ENCODE measurements at regions not wholly inside any gene's neighbourhood (a gene's known extent, or its start where the extent isn't known, plus 50 kb on each side); places are given as distances from the start of the nearest gene placed in this dataset.

- 84 to 86% methylated on average over 2 of the region's 2 CpGs for WGBS, 2 donors
- H3K4me3 ChIP-seq, result no peak overlapping the region
Observed at GRCh38 chr13:73681779-73682178, 452.4 kb downstream of the KLF12 start.

GRCh38 chr13:73681015-73681414 is 453.2 kb downstream of the KLF12 start:
- 59 to 63% methylated on average over 3 of the region's 3 CpGs for WGBS, 2 donors
- Histone ChIP-seq H3K9me3 (no peaks in the 10 kb centered on the region), H3K27ac (no peak overlapping the region), H3K4me3 (no peak overlapping the region), H3K4me1 (peaks cover 0 to 12% (median 0%) of the 10 kb centered on the region in 4 donors), H3K27me3 (no peaks in the 10 kb centered on the region), H3K36me3 (no peaks in the 10 kb centered on the region)
- no peak for TF ChIP-seq CTCF (IDR thresholded peaks at IDR 0.05)
- no peak for TF ChIP-seq EP300 (IDR thresholded peaks at IDR 0.05)
- TF ChIP-seq POLR2A (IDR thresholded peaks at IDR 0.05), result no peak
- no peak for DNase-seq (ENCODE audit: low spot score in 2 of 2)

More at GRCh38 chr13:73681779-73682178, 452.4 kb downstream of the KLF12 start:
- TF ChIP-seq POLR2A (IDR thresholded peaks at IDR 0.05) (no peak), EP300 (IDR thresholded peaks at IDR 0.05) (no peak), CTCF (IDR thresholded peaks at IDR 0.05) (no peak)
- Histone ChIP-seq H3K27me3 (no peaks in the 10 kb centered on the region), H3K4me1 (peaks cover 0 to 12% (median 0%) of the 10 kb centered on the region in 4 donors), H3K27ac (no peak overlapping the region), H3K36me3 (no peaks in the 10 kb centered on the region), H3K9me3 (no peaks in the 10 kb centered on the region)
- DNase-seq (ENCODE audit: low spot score in 2 of 2), result no peak

- no peak for DNase-seq (ENCODE audit: low spot score in 2 of 2)
- no peaks in the 10 kb centered on the region for H3K9me3 ChIP-seq
- 39 to 40% methylated on average over 4 of the region's 4 CpGs for WGBS, 2 donors
- TF ChIP-seq CTCF (IDR thresholded peaks at IDR 0.05), result no peak
- TF ChIP-seq EP300 (IDR thresholded peaks at IDR 0.05), result no peak
- TF ChIP-seq POLR2A (IDR thresholded peaks at IDR 0.05), result no peak
- H3K4me3 ChIP-seq, result no peak overlapping the region
- no peaks in the 10 kb centered on the region for H3K27me3 ChIP-seq
- H3K4me1 ChIP-seq, result peaks cover 0 to 6% (median 0%) of the 10 kb centered on the region in 4 donors
- no peak overlapping the region for H3K27ac ChIP-seq
- no peaks in the 10 kb centered on the region for H3K36me3 ChIP-seq
Observed at GRCh38 chr13:73677048-73677601, 457.1 kb downstream of the KLF12 start.

GRCh38 chr13:73676550-73677047 is 457.6 kb downstream of the KLF12 start:
- DNase-seq (ENCODE audit: low spot score in 2 of 2), result no peak
- Histone ChIP-seq H3K9me3 (no peaks in the 10 kb centered on the region), H3K4me1 (peaks cover 0 to 6% (median 0%) of the 10 kb centered on the region in 4 donors), H3K27me3 (no peaks in the 10 kb centered on the region), H3K4me3 (no peak overlapping the region), H3K27ac (no peak overlapping the region), H3K36me3 (no peaks in the 10 kb centered on the region)
- no peak for TF ChIP-seq POLR2A (IDR thresholded peaks at IDR 0.05)
- no peak for TF ChIP-seq CTCF (IDR thresholded peaks at IDR 0.05)
- TF ChIP-seq EP300 (IDR thresholded peaks at IDR 0.05), result no peak
- 64 to 80% methylated on average over 2 of the region's 2 CpGs for WGBS, 2 donors

- no peak for TF ChIP-seq CTCF (IDR thresholded peaks at IDR 0.05)
- TF ChIP-seq EP300 (IDR thresholded peaks at IDR 0.05), result no peak
- TF ChIP-seq POLR2A (IDR thresholded peaks at IDR 0.05), result no peak
- 87 to 91% methylated on average over 4 of the region's 4 CpGs for WGBS, 2 donors
- DNase-seq (ENCODE audit: low spot score in 2 of 2), result no peak
Observed at GRCh38 chr13:73675821-73676220, 458.4 kb downstream of the KLF12 start.

More at GRCh38 chr13:73675821-73676220, 458.4 kb downstream of the KLF12 start:
- no peaks in the 10 kb centered on the region for H3K27me3 ChIP-seq
- H3K4me1 ChIP-seq, result no peaks in the 10 kb centered on the region
- no peaks in the 10 kb centered on the region for H3K36me3 ChIP-seq
- no peaks in the 10 kb centered on the region for H3K9me3 ChIP-seq
- no peak overlapping the region for H3K27ac ChIP-seq
- H3K4me3 ChIP-seq, result no peak overlapping the region
